Mucosa of stomach (tissue), 1 donor: ENCODE measurements at regions not wholly inside any gene's neighbourhood (a gene's known extent, or its start where the extent isn't known, plus 50 kb on each side); places are given as distances from the start of the nearest gene placed in this dataset.

Experiments used
- H3K27me3 ChIP-seq: one replicate; pipeline ENCODE4 v1.7.0; 2013; ENCODE audit warnings: mild to moderate bottlenecking, low read length; ENCODE audit not compliant: control insufficient read depth, insufficient read depth
- H3K36me3 ChIP-seq: one replicate; pipeline ENCODE4 v1.7.0; 2013; ENCODE audit warnings: low read length; ENCODE audit not compliant: control insufficient read depth, insufficient read depth
- H3K4me1 ChIP-seq: one replicate; pipeline ENCODE4 v1.7.0; 2013; ENCODE audit warnings: mild to moderate bottlenecking, low read length; ENCODE audit not compliant: control insufficient read depth, insufficient read depth
- H3K4me3 ChIP-seq: one replicate; pipeline ENCODE4 v1.7.0; 2013; ENCODE audit warnings: low read length
- H3K9ac ChIP-seq: one replicate; pipeline ENCODE4 v1.7.0; 2013; ENCODE audit warnings: mild to moderate bottlenecking, low read length, moderate library complexity
- H3K9me3 ChIP-seq: one replicate; pipeline ENCODE4 v1.7.0; 2013; ENCODE audit warnings: mild to moderate bottlenecking, low read length, moderate library complexity; ENCODE audit not compliant: control insufficient read depth
- donor health status: Pancreatic carcinoma.

DNA sequence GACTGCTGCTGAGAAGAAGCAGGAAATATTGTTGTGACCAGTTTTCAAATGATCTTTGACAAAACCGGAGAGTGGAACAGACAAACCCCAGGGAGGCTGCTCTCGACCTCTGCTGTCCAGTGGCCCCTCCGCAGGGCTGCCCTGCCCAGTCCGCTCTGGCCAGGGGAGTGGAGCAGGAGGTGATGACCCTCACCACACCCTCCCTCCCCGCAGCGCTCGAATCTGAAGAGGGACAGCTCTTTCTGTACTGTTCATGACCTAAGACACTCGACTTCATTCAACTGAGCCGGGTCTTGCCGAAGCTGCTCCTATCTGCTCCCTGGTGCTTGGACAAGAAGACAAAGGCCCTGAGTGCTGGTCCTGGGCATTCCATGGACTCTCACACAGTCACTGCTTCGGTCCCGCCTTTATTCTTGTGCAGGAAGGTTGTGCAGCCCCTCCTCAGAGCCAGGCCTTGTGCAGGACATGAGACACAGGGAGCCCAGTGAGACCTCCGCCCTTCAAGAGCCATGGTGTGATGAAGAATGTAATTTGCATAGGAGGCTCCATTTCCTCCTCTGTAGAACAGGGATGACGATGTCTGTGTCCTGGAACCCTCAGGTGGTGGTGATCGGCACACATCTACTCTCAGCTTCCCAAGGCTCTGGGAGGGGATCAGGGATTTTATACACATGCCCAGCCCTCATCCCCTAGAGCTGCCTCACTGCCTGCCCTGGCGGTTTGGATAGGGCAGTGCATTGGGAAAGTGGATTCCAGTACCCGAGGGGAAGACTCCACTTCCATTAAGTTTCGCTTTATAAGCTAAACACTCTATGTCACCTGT is 97.1 kb upstream of the PRR20G start:
- Histone ChIP-seq H3K9ac (no peak overlapping the region), H3K9me3 (no peaks in the 10 kb centered on the region), H3K4me1 (no peaks in the 10 kb centered on the region), H3K4me3 (no peak overlapping the region), H3K36me3 (no peaks in the 10 kb centered on the region), H3K27me3 (peaks cover 16% of the 10 kb centered on the region)

DNA sequence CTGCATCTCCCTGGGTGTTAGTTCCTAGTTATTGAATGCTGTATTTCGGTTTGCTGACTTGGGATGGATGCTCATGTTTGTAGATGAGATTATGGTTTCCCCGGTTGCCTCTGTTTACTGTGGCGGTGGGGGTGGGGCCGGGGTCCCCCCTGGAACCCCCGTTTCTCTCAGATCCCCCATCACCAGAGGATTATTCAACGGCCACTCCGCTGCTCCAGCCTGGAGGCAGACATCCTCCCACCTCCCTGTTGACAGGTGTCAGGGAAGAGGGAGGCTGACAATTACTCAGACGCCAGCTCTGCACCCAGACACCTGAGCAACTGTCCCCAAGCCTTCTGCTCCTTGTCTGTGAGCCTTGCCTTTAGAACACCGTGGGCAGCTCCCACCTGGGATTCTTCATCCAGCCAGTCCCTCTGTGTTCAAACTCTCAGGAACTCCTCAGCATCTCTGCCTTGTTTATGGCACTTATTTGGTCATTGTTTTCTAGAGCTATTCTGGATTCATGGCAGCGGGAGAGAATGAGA is 95.9 kb upstream of the PRR20G start:
- Histone ChIP-seq H3K9me3 (no peaks in the 10 kb centered on the region), H3K36me3 (no peaks in the 10 kb centered on the region), H3K27me3 (peaks cover 15% of the 10 kb centered on the region), H3K4me1 (no peaks in the 10 kb centered on the region), H3K4me3 (no peak overlapping the region), H3K9ac (no peak overlapping the region)

DNA sequence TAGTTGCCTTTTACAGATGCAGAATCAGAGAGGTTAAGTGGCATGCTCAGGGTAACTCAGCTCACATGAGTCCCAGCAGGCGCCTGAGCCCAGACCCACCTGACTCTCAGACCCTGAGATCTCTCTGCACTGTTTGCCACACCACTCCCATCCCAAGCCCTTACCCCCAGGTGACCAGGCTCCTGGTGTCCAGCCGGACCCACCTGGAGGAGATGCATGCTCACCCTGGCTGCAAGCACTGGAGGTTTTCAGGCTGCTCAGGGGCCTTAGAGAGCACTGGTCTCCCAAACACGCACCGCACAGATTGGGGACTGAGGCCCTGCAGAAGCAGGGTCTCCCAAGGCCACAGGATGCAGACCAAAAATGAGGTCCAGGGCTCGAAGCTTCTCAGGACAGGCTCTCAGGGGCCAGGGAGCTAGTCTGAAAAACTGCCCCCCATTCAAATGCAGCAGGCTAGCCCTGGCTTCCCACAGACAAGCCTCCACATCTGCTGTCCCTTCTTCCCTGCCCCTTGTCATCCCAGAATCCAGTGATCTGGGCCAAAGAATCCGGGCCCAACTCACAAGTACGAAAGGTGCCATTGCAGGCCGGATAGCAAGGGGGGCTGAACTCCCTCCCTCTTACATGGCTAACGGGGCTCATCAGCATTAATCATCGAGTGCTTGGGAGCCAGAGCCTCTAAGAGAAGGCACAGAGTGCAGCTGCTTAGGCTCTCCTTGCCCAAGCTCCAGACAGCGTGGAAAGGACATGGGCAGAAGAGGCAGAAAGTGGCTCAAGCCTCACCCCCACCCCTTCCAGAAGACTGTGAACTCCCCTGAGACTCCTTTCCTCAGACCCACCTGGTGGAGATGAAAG is 90.2 kb upstream of the PRR20G start:
- Histone ChIP-seq H3K4me3 (no peak overlapping the region), H3K9me3 (no peaks in the 10 kb centered on the region), H3K36me3 (no peaks in the 10 kb centered on the region), H3K4me1 (no peaks in the 10 kb centered on the region), H3K27me3 (peaks cover under 1% of the 10 kb centered on the region), H3K9ac (no peak overlapping the region)

DNA sequence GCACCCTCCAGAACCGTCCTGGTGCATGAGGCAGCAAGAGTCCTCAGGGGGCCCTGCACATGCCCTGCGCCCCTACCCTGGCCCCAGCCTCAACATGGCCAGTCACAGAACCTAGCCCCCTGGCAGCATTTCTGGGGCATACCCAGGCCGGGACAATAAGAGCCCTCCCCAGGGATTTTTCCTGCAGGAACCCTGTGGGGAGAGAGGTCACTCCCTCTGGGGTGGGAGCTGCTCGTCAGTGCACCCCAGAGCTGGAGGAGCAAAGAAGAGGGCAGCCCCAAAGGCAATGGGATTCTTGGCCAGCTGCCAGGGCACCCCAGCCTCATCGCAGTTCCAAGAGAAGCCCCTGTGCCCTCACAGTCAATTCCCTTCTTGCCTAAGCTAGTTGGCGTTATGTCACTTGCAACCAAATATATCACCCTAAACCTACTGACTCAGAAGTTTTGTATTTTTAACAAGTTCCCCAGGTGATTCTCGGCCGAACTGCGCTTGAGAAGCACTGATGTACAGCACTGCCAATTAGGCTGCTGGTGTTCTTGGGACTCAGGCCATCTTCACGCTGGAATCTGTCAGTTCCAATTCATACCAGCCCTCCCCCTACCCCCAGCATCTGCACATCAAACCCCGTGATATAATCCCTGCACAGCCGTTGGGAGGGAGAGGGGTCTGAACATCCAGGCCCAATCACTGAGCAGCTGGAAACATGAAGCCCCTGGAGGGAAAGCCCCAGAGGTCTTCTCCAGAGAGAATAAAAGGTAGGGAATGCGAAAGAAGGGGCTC is 87.5 kb upstream of the PRR20G start:
- Histone ChIP-seq H3K36me3 (no peaks in the 10 kb centered on the region), H3K4me1 (no peaks in the 10 kb centered on the region), H3K4me3 (no peak overlapping the region), H3K9me3 (no peaks in the 10 kb centered on the region), H3K27me3 (peaks cover 10% of the 10 kb centered on the region), H3K9ac (no peak overlapping the region)

DNA sequence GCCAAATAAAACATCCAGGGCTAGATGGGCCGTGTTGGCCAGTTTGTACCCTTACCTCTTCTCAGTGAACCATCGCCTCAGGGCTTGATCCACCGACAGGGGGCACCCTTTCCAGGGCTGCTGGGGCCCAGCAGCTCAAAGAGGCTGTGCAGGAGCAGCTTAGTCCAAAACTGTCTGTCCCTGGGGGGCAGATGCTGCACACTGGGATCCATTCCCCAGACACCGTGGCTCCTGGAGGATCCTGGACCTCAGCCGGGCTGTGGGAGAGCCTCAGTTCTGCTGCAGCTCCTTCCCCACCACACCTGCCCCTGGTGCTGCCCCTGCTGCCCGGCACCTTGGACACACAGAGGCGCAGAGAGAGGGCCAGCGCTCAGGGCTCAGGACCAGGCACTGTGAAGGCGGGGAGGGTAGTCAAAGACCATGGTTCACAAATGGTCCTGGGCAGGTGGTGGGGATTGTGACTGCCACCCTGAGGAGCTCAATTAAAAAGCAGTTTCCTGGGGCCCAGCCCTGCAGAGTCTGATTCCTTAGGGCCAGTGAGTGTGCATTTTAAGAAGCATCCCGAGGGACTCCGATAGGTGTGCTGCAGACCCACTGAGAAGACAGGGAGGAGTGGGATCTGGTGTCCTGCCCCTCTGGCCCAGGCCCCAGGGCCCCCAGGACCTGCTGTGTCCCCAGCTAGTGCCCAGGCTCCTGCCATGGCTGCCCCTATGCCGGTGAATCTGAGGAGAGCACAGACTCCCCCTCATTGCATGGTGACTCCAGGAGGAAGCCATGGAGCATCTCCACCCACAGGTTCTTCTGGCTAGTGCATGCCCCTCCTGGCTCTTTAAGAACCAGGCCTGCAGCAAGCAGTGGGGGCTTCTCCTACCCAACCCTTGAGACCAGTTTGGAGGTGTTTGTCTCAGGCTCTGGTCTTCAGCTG is 86.5 kb upstream of the PRR20G start:
- H3K9ac ChIP-seq, result no peak overlapping the region
- peaks cover 14% of the 10 kb centered on the region for H3K27me3 ChIP-seq
- H3K9me3 ChIP-seq, result no peaks in the 10 kb centered on the region
- H3K4me1 ChIP-seq, result no peaks in the 10 kb centered on the region
- no peaks in the 10 kb centered on the region for H3K36me3 ChIP-seq
- H3K4me3 ChIP-seq, result no peak overlapping the region

DNA sequence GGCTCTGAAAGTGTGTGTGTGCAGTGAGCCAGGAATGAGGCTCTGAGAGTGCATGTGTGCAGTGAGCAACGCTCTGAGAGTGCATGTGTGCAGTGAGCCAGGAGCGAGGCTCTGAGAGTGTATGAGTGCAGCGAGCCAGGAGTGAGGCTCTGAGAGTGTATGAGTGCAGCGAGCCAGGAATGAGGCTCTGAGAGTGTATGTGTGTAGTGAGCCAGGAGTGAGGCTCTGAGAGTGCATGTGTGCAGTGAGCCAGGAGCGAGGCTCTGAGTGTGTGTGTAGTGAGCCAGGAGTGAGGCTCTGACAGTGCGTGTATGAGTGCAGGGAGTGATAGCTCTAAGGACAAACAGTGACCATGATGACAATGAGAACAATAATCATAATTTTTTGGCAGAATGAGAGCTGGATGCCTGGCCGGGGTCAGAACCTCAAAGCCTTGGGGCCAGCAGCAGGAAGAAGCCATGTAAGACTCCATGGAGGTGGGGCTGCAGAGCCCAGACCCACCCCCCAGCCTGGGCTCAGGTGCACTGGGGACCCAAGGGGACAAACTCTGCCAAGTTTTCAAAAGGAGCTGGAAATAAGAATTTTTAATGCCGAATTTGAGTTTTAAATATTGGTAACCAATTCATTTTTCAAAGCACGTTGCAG is 85.7 kb upstream of the PRR20G start:
- Histone ChIP-seq H3K4me1 (no peaks in the 10 kb centered on the region), H3K9ac (no peak overlapping the region), H3K9me3 (no peaks in the 10 kb centered on the region), H3K27me3 (peaks cover 14% of the 10 kb centered on the region), H3K4me3 (no peak overlapping the region), H3K36me3 (no peaks in the 10 kb centered on the region)

DNA sequence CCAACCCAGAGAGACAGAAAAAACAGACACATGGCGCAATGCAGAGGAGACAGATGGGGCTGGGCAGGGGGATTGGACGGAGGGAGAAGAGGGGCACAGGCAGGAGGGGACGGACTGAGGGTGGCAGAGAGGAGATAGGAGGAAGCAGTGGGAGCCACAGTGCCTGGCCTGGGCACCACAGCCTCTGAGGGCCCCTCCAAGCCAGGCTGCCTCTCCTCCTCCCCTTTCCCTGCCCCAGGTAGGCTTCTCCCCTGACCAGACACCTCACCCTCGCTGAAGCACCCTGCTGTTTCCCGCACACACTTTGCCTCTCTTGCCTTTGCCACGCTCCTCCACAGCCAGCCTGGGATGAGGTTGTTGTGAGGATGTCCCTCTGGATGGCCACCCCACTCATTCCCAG is 84.0 kb upstream of the PRR20G start:
- Histone ChIP-seq H3K9me3 (no peaks in the 10 kb centered on the region), H3K27me3 (peaks cover 14% of the 10 kb centered on the region), H3K4me1 (no peaks in the 10 kb centered on the region), H3K36me3 (no peaks in the 10 kb centered on the region), H3K9ac (no peak overlapping the region), H3K4me3 (no peak overlapping the region)

DNA sequence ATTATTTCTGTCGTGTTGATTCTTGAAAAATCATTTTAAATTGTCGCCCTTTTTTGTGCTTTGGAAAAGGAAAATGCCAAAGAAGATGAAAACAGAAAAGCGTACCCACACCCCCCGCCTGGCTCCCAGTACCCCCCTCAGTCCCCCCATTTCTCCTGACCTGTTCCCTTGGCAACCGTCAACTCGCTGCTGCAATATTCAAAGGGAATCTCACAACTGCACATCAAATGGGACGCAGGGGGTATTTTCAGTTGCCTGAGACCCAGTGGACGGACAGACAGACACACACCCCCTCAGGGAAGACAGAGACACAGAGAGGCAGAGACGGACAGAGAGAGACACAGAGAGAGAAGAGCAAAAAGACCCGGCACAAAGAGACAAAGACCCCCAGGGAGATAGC is 83.5 kb upstream of the PRR20G start:
- Histone ChIP-seq H3K9me3 (no peaks in the 10 kb centered on the region), H3K27me3 (peaks cover 14% of the 10 kb centered on the region), H3K4me1 (no peaks in the 10 kb centered on the region), H3K4me3 (no peak overlapping the region), H3K36me3 (no peaks in the 10 kb centered on the region), H3K9ac (no peak overlapping the region)

DNA sequence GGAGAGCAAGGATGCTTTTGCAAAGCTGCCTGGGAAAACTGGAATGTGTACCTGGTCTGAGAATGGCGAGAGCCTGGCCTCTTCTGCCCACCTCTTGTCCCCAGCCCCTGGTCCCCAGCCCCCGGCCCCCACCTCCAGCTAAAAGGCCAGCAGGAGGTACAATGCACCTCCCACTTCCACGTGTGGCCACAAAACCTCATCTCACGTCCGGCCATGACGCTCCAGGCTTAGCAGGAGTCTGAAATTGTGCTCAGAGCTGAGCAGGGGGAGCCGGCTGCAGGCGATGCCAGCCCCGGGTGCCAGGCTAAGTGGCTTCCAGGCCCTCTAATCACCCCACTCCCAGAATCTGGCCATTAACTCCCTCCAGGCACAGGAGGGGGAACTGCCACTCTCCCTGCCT is 83.1 kb upstream of the PRR20G start:
- Histone ChIP-seq H3K36me3 (no peaks in the 10 kb centered on the region), H3K27me3 (peaks cover 14% of the 10 kb centered on the region), H3K9me3 (no peaks in the 10 kb centered on the region), H3K4me3 (no peak overlapping the region), H3K9ac (no peak overlapping the region), H3K4me1 (no peaks in the 10 kb centered on the region)

DNA sequence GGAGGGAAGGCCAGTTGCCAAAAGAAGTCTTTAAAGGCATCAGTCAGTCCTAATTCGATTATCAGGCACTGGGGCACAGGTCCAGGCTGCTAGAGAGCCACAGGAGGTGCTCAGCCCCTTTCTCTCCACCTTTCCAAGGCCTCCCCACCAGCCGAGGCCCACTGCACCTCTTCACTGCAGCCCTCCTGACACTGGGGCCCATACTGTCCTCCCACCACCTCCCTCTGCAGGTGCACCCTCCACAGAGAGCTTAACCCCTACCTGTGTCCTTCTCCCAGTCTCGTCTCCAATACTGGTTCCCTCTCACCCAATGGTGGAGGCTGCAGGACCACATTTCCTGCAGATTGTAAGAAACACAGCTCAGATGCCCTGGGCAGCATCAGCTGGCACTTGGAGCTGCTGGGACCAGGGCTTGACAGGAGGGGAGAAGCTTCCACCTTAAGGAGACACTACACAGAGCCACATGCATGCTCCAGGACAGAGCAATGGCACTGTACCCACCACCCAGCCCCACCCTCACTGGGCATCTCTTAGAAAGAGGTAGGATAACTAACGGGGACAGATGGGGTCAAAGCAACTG is 81.6 kb upstream of the PRR20G start:
- Histone ChIP-seq H3K4me3 (no peak overlapping the region), H3K9me3 (no peaks in the 10 kb centered on the region), H3K4me1 (no peaks in the 10 kb centered on the region), H3K27me3 (peaks cover 14% of the 10 kb centered on the region), H3K9ac (no peak overlapping the region), H3K36me3 (no peaks in the 10 kb centered on the region)
